ENCODE measurements at regions not wholly inside any gene's neighbourhood (a gene's known extent, or its start where the extent isn't known, plus 50 kb on each side); places are given as distances from the start of the nearest gene placed in this dataset.
"Not testable (repeated sequence)": the region's sequence is repeated elsewhere in the genome, so short reads cannot be mapped to it uniquely, and the experiment has no call there.

DNA sequence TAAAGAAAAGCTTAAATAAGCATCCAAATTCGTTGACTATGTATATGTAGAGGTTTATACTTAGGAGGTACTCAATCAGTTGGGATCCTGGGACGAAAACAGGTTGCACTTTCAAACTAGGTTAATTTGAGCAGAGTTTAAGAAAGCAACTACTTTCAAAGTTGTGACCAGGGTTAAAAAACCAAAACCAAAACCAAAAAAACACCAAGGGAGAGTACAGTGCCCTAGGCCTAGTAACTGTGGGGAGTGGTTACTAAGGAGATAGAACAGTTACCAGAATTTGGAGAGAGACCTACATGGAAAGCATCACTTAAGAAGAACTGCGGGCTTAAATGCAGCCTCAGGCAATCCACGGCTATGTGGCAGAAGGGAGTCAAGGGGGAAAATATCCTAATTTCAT lies 148.3 kb downstream of the JRKL start:
- Mint-ChIP-seq H3K4me1 (no peaks in the 10 kb centered on the region), H3K9me3 (no peaks in the 10 kb centered on the region), H3K4me3 (no peak overlapping the region), H3K27ac (no peak overlapping the region), H3K27me3 (no peaks in the 10 kb centered on the region), H3K36me3 (ENCODE audit: low read depth) (no peaks in the 10 kb centered on the region)
- ChIA-PET CTCF (interaction anchor here (1.4 kb wide), 1 partner anchor 74 kb away, joined by 4 read pairs; no protein-coding TSS in a partner anchor), POLR2A (no interaction called here)
- DNase-seq, result no peak

GRCh38 chr11:96538622-96539021 lies 148.8 kb downstream of the JRKL start:
- Mint-ChIP-seq H3K27me3 (no peaks in the 10 kb centered on the region), H3K4me1 (no peaks in the 10 kb centered on the region), H3K4me3 (no peak overlapping the region), H3K9me3 (no peaks in the 10 kb centered on the region), H3K36me3 (ENCODE audit: low read depth) (no peaks in the 10 kb centered on the region), H3K27ac (no peak overlapping the region)
- DNase-seq, result no peak
- CTCF ChIA-PET, result interaction anchor here (1.4 kb wide), 1 partner anchor 74 kb away, joined by 4 read pairs; no protein-coding TSS in a partner anchor
- POLR2A ChIA-PET, result no interaction called here

DNA sequence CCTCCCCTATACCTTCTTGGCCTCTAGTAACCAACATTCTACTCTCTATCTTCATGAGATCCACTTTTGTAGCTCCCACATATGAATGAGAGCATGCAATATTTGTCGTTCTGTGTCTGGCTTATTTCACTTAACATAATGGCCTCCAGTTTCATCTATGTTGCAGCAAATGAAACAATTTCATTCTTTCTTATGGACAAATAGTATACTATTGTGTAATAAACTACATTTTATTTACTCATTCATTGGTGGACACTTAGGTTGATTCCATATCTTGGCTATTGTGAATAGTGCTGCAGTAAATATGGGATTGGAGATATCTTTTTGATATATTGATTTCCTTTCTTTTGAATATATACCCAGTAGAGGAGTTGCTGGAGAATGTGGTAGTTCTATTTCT lies 151.1 kb downstream of the JRKL start:
- no peak for DNase-seq
- Mint-ChIP-seq H3K9me3 (no peaks in the 10 kb centered on the region), H3K27ac (no peak overlapping the region), H3K36me3 (ENCODE audit: low read depth) (no peaks in the 10 kb centered on the region), H3K4me1 (no peaks in the 10 kb centered on the region), H3K4me3 (no peak overlapping the region), H3K27me3 (no peaks in the 10 kb centered on the region)
- ChIA-PET POLR2A (no interaction called here), CTCF (no interaction called here)

- CTCF ChIA-PET, result no interaction called here
- Mint-ChIP-seq H3K4me1 (no peaks in the 10 kb centered on the region), H3K27ac (no peak overlapping the region), H3K4me3 (no peak overlapping the region), H3K36me3 (ENCODE audit: low read depth) (no peaks in the 10 kb centered on the region), H3K27me3 (no peaks in the 10 kb centered on the region), H3K9me3 (no peaks in the 10 kb centered on the region)
- no peak for DNase-seq
- POLR2A ChIA-PET, result no interaction called here
Measured at GRCh38 chr11:96543177-96543576, 153.4 kb downstream of the JRKL start.

- DNase-seq; POLR2A ChIA-PET; H3K4me3 Mint-ChIP-seq; CTCF ChIA-PET; H3K27me3 Mint-ChIP-seq; H3K36me3 Mint-ChIP-seq (ENCODE audit: low read depth); H3K27ac Mint-ChIP-seq; H3K9me3 Mint-ChIP-seq; H3K4me1 Mint-ChIP-seq: not testable (repeated sequence)
Measured at GRCh38 chr11:96545192-96545591, 155.4 kb downstream of the JRKL start.

DNA sequence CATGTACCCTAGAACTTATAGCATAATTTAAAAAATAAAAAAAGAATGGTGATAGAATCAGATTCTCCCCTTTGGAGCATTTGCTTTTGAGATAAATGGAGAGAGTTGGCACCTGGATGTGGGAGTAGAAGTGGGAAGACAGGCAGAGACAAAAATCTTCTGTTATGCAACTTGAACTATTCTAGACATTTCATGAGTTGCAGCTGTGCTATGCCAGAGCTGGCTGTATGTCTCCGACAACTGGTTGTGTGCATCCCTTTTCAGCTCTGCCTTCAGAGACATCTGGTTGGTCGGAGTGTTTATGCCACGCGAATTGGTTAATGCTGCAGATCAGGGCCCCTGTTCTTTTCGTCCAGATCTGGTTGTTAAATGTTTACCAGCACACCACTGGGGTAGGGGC lies 161.3 kb downstream of the JRKL start:
- H3K27me3 Mint-ChIP-seq, result no peaks in the 10 kb centered on the region

GRCh38 chr11:96554236-96554820 lies 164.5 kb downstream of the JRKL start:
- no peaks in the 10 kb centered on the region for H3K36me3 Mint-ChIP-seq (ENCODE audit: low read depth)
- DNase-seq, result no peak
- POLR2A ChIA-PET, result no interaction called here
- H3K27ac Mint-ChIP-seq, result no peak overlapping the region
- H3K27me3 Mint-ChIP-seq, result no peaks in the 10 kb centered on the region
- H3K4me3 Mint-ChIP-seq, result no peak overlapping the region
- H3K9me3 Mint-ChIP-seq, result no peaks in the 10 kb centered on the region
- H3K4me1 Mint-ChIP-seq, result no peaks in the 10 kb centered on the region
- CTCF ChIA-PET, result interaction anchor here (2.1 kb wide), 1 partner anchor 91 kb away, joined by 7 read pairs; no protein-coding TSS in a partner anchor

More for the DNA sequence above, 161.3 kb downstream of the JRKL start:
- no peaks in the 10 kb centered on the region for H3K4me1 Mint-ChIP-seq
- no peak overlapping the region for H3K4me3 Mint-ChIP-seq
- no peaks in the 10 kb centered on the region for H3K36me3 Mint-ChIP-seq (ENCODE audit: low read depth)
- no peak overlapping the region for H3K27ac Mint-ChIP-seq
- DNase-seq, result no peak
- POLR2A ChIA-PET, result no interaction called here
- no peaks in the 10 kb centered on the region for H3K9me3 Mint-ChIP-seq
- CTCF ChIA-PET, result no interaction called here

- DNase-seq; POLR2A ChIA-PET; H3K9me3 Mint-ChIP-seq; H3K36me3 Mint-ChIP-seq (ENCODE audit: low read depth); H3K4me1 Mint-ChIP-seq; CTCF ChIA-PET; H3K4me3 Mint-ChIP-seq; H3K27ac Mint-ChIP-seq; H3K27me3 Mint-ChIP-seq: not testable (repeated sequence)
Measured at GRCh38 chr11:96555826-96556225, 166.0 kb downstream of the JRKL start.

- H3K4me3 Mint-ChIP-seq; DNase-seq; H3K9me3 Mint-ChIP-seq; H3K4me1 Mint-ChIP-seq; H3K36me3 Mint-ChIP-seq (ENCODE audit: low read depth); CTCF ChIA-PET; H3K27ac Mint-ChIP-seq; H3K27me3 Mint-ChIP-seq; POLR2A ChIA-PET: not testable (repeated sequence)
Measured at GRCh38 chr11:96560727-96561126, 170.9 kb downstream of the JRKL start.

- no peaks in the 10 kb centered on the region for H3K27me3 Mint-ChIP-seq
- no peaks in the 10 kb centered on the region for H3K36me3 Mint-ChIP-seq (ENCODE audit: low read depth)
- H3K9me3 Mint-ChIP-seq, result no peaks in the 10 kb centered on the region
- H3K27ac Mint-ChIP-seq, result no peak overlapping the region
- ChIA-PET CTCF (no interaction called here), POLR2A (no interaction called here)
- no peaks in the 10 kb centered on the region for H3K4me1 Mint-ChIP-seq
- no peak for DNase-seq
- H3K4me3 Mint-ChIP-seq, result no peak overlapping the region
Measured at GRCh38 chr11:96567176-96567575, 177.4 kb downstream of the JRKL start.

- no peaks in the 10 kb centered on the region for H3K4me1 Mint-ChIP-seq
- no peaks in the 10 kb centered on the region for H3K9me3 Mint-ChIP-seq
- H3K36me3 Mint-ChIP-seq (ENCODE audit: low read depth), result no peaks in the 10 kb centered on the region
- H3K27me3 Mint-ChIP-seq, result no peaks in the 10 kb centered on the region
- no peak overlapping the region for H3K4me3 Mint-ChIP-seq
- ChIA-PET CTCF (no interaction called here), POLR2A (no interaction called here)
- DNase-seq, result no peak
- H3K27ac Mint-ChIP-seq, result no peak overlapping the region
Measured at GRCh38 chr11:96567667-96568066, 177.9 kb downstream of the JRKL start.

DNA sequence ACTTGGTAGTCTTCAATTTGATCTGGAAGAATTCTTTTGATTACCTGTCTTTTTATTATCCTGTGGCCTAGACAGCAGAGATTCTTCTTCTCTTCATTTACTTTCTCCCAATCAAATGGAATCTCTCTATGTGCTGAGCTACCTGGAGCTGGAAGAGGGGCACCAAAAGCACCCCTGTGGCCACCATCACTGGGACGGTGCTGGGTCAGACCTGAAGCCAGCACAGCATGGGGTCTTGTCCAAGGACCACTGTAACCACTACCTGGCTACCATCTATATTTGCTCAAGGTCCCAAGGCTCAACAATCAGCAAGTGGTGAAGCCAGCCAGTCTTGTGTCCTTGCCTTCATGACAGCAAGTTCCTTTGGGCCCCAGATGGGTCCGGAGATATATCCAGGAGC lies 186.6 kb downstream of the JRKL start:
- H3K36me3 Mint-ChIP-seq (ENCODE audit: low read depth), result no peaks in the 10 kb centered on the region
- no peak overlapping the region for H3K27ac Mint-ChIP-seq
- ChIA-PET CTCF (no interaction called here), POLR2A (no interaction called here)
- no peaks in the 10 kb centered on the region for H3K9me3 Mint-ChIP-seq
- no peaks in the 10 kb centered on the region for H3K4me1 Mint-ChIP-seq
- no peaks in the 10 kb centered on the region for H3K27me3 Mint-ChIP-seq
- H3K4me3 Mint-ChIP-seq, result no peak overlapping the region
- no peak for DNase-seq

- Mint-ChIP-seq H3K4me1 (no peaks in the 10 kb centered on the region), H3K4me3 (no peak overlapping the region), H3K27ac (no peak overlapping the region), H3K9me3 (no peaks in the 10 kb centered on the region), H3K36me3 (ENCODE audit: low read depth) (no peaks in the 10 kb centered on the region), H3K27me3 (no peaks in the 10 kb centered on the region)
- ChIA-PET CTCF (no interaction called here), POLR2A (no interaction called here)
- DNase-seq, result no peak
Measured at GRCh38 chr11:96578379-96578778, 188.6 kb downstream of the JRKL start.

GRCh38 chr11:96579656-96580055 lies 189.8 kb downstream of the JRKL start:
- H3K4me1 Mint-ChIP-seq, result no peaks in the 10 kb centered on the region
- H3K27ac Mint-ChIP-seq, result no peak overlapping the region
- H3K9me3 Mint-ChIP-seq, result no peaks in the 10 kb centered on the region
- no peak overlapping the region for H3K4me3 Mint-ChIP-seq
- POLR2A ChIA-PET, result no interaction called here
- DNase-seq, result no peak
- H3K27me3 Mint-ChIP-seq, result no peaks in the 10 kb centered on the region
- CTCF ChIA-PET, result no interaction called here
- no peaks in the 10 kb centered on the region for H3K36me3 Mint-ChIP-seq (ENCODE audit: low read depth)

Data from activated CD4-positive, alpha-beta memory T cell treated with anti-CD3 and anti-CD28 coated beads, Interleukin-2, amount 10 ng/mL, durations not matched to agents 7 days and 5 days (primary cell).